Mesenchymal stem cell (in vitro differentiated cells and primary cell): ENCODE measurements at regions not wholly inside any gene's neighbourhood (a gene's known extent, or its start where the extent isn't known, plus 50 kb on each side); places are given as distances from the start of the nearest gene placed in this dataset.

ENCODE experiments used
- DNase-seq: peaks from one replicate; pipeline ENCODE4 v3.0.0-alpha.2; 2013
- H2AFZ ChIP-seq: one replicate; pipeline ENCODE4 v1.6.1; 2013; ENCODE audit warnings: low read depth, mild to moderate bottlenecking, control low read depth, inconsistent platforms, low read length, moderate library complexity
- H2AK5ac ChIP-seq: 2 replicates; pipeline ENCODE4 v1.6.1; 2013; ENCODE audit warnings: low read length, moderate library complexity, mild to moderate bottlenecking, inconsistent platforms; ENCODE audit not compliant: severe bottlenecking
- H2BK120ac ChIP-seq: one replicate; pipeline ENCODE4 v1.6.1; 2013; ENCODE audit warnings: low read depth, mild to moderate bottlenecking, inconsistent platforms, low read length, moderate library complexity
- H2BK12ac ChIP-seq, 2 experiments: one replicate each; pipeline ENCODE4 v1.6.1; 2013; ENCODE audit warnings: inconsistent platforms in 2 of 2, low read length in 2 of 2, mild to moderate bottlenecking in 2 of 2, moderate library complexity in 2 of 2, control low read depth in 1 of 2
- H2BK15ac ChIP-seq: one replicate; pipeline ENCODE4 v1.6.1; 2013; ENCODE audit warnings: mild to moderate bottlenecking, low read depth, inconsistent platforms; ENCODE audit not compliant: poor library complexity, severe bottlenecking
- H2BK5ac ChIP-seq: 2 replicates; pipeline ENCODE4 v1.6.1; 2013; ENCODE audit warnings: low read depth, mild to moderate bottlenecking, low read length, control low read depth, inconsistent platforms; ENCODE audit not compliant: poor library complexity, severe bottlenecking
- H3K14ac ChIP-seq, 2 experiments: one replicate each; pipeline ENCODE4 v1.6.1; 2013; ENCODE audit warnings: inconsistent platforms in 2 of 2, low read length in 2 of 2, control low read depth in 1 of 2, mild to moderate bottlenecking in 1 of 2, moderate library complexity in 1 of 2
- H3K18ac ChIP-seq, 2 experiments: one replicate each; pipeline ENCODE4 v1.6.1; 2013; ENCODE audit warnings: inconsistent platforms in 2 of 2, low read length in 2 of 2, control low read depth in 1 of 2, low read depth in 1 of 2, mild to moderate bottlenecking in 1 of 2
- H3K23ac ChIP-seq, 2 experiments: one replicate each; pipeline ENCODE4 v1.6.1; 2013; ENCODE audit warnings: inconsistent platforms in 2 of 2, low read length in 2 of 2, mild to moderate bottlenecking in 2 of 2, moderate library complexity in 2 of 2, control low read depth in 1 of 2
- H3K27ac ChIP-seq: 2 replicates; pipeline ENCODE4 v1.5.1; 2013; ENCODE audit warnings: mild to moderate bottlenecking, moderate library complexity, low read length, control low read depth, inconsistent platforms; ENCODE audit not compliant: poor library complexity, severe bottlenecking
- H3K27me3 ChIP-seq, 2 experiments: 2 replicates each; pipeline versions ENCODE4 v1.6.1 to v1.7.0; 2013; ENCODE audit warnings: low read length in 2 of 2, mild to moderate bottlenecking in 2 of 2, moderate library complexity in 2 of 2, control low read depth in 1 of 2, inconsistent platforms in 1 of 2; ENCODE audit not compliant: control insufficient read depth in 1 of 2, insufficient read depth in 1 of 2
- H3K36me3 ChIP-seq, 2 experiments: 2 replicates each; pipeline versions ENCODE4 v1.6.1 to v1.7.0; 2013; ENCODE audit warnings: low read length in 2 of 2, control low read depth in 1 of 2, inconsistent platforms in 1 of 2, low read depth in 1 of 2, mild to moderate bottlenecking in 1 of 2; ENCODE audit not compliant: insufficient read depth in 2 of 2, control insufficient read depth in 1 of 2
- H3K4ac ChIP-seq, 2 experiments: one replicate each; pipeline ENCODE4 v1.6.1; 2013; ENCODE audit warnings: inconsistent platforms in 2 of 2, low read length in 2 of 2, mild to moderate bottlenecking in 2 of 2, moderate library complexity in 2 of 2, control low read depth in 1 of 2, low read depth in 1 of 2
- H3K4me1 ChIP-seq: 2 replicates; pipeline ENCODE4 v1.6.1; 2013; ENCODE audit warnings: low read depth, low read length, control low read depth; ENCODE audit not compliant: control insufficient read depth, insufficient read depth
- H3K4me2 ChIP-seq: 2 replicates; pipeline ENCODE4 v1.6.1; 2013; ENCODE audit warnings: low read length, mild to moderate bottlenecking, inconsistent platforms; ENCODE audit not compliant: poor library complexity, severe bottlenecking
- H3K4me3 ChIP-seq, 2 experiments: 2 replicates each; pipeline versions ENCODE4 v1.5.1 to v1.7.0; 2013; ENCODE audit warnings: low read length in 2 of 2, mild to moderate bottlenecking in 2 of 2, control low read depth in 1 of 2, low read depth in 1 of 2; ENCODE audit not compliant: insufficient read depth in 1 of 2
- H3K79me1 ChIP-seq: replicated peaks from 2 replicates; pipeline ENCODE4 v1.6.1; 2013; ENCODE audit warnings: mild to moderate bottlenecking, control low read depth, low read length, inconsistent platforms; ENCODE audit not compliant: poor library complexity, severe bottlenecking
- H3K9ac ChIP-seq: 2 replicates; pipeline ENCODE4 v1.7.0; 2013; ENCODE audit warnings: mild to moderate bottlenecking, low read length, moderate library complexity
- H3K9me3 ChIP-seq: 2 replicates; pipeline ENCODE4 v1.7.0; 2013; ENCODE audit warnings: mild to moderate bottlenecking, low read length; ENCODE audit not compliant: control insufficient read depth
- H4K8ac ChIP-seq: one replicate; pipeline ENCODE4 v1.6.1; 2013; ENCODE audit warnings: inconsistent platforms, mild to moderate bottlenecking, low read length, moderate library complexity
- H4K91ac ChIP-seq: one replicate; pipeline ENCODE4 v1.6.1; 2013; ENCODE audit warnings: mild to moderate bottlenecking, low read length, inconsistent platforms
- WGBS: methylation state at CpG from one replicate; pipeline ENCODE4 v1.1.7; 2013; ENCODE audit warnings: mixed read lengths; 5-methylcytosine and 5-hydroxymethylcytosine counted together

- no peak overlapping the region for H3K9ac ChIP-seq
- H3K27ac ChIP-seq, result no peak overlapping the region
- H3K4me1 ChIP-seq, result no peaks in the 10 kb centered on the region
- no peaks in the 10 kb centered on the region for H3K36me3 ChIP-seq
- no peak overlapping the region for H3K4me3 ChIP-seq
- H3K23ac ChIP-seq, result no peak overlapping the region
- H2AFZ ChIP-seq, result no peak overlapping the region
- H2BK15ac ChIP-seq, result no peak overlapping the region
- H3K79me1 ChIP-seq, result no peaks in the 10 kb centered on the region
- no peak overlapping the region for H4K8ac ChIP-seq
- no peaks in the 10 kb centered on the region for H3K27me3 ChIP-seq
- H3K9me3 ChIP-seq, result peaks cover 2% of the 10 kb centered on the region
- no peak overlapping the region for H2BK120ac ChIP-seq
- H3K4me2 ChIP-seq, result no peak overlapping the region
- H3K14ac ChIP-seq, result no peak overlapping the region
- no peak overlapping the region for H2BK12ac ChIP-seq
- no peak for DNase-seq
- H3K18ac ChIP-seq, result no peak overlapping the region
- no peak overlapping the region for H4K91ac ChIP-seq
- H3K4ac ChIP-seq, result no peak overlapping the region
- no peak overlapping the region for H2AK5ac ChIP-seq
- WGBS, result 62% methylated on average over 1 of the region's 1 CpG
- H2BK5ac ChIP-seq, result no peak overlapping the region
These were observed 2105.5 kb downstream of the TP53TG3F start for GRCh38 chr16:35564889-35565288.

- WGBS, result 64% methylated on average over 1 of the region's 1 CpG
- H3K14ac ChIP-seq, result no peak overlapping the region
- peaks cover 2% of the 10 kb centered on the region for H3K9me3 ChIP-seq
- H4K91ac ChIP-seq, result no peak overlapping the region
- no peak overlapping the region for H2AFZ ChIP-seq
- H3K18ac ChIP-seq, result no peak overlapping the region
- no peak overlapping the region for H4K8ac ChIP-seq
- H3K36me3 ChIP-seq, result no peaks in the 10 kb centered on the region
- no peak overlapping the region for H3K4me3 ChIP-seq
- no peak overlapping the region for H2BK120ac ChIP-seq
- no peaks in the 10 kb centered on the region for H3K4me1 ChIP-seq
- H3K79me1 ChIP-seq, result no peaks in the 10 kb centered on the region
- H3K23ac ChIP-seq, result no peak overlapping the region
- H3K27ac ChIP-seq, result no peak overlapping the region
- H2BK15ac ChIP-seq, result no peak overlapping the region
- no peak overlapping the region for H2AK5ac ChIP-seq
- H3K9ac ChIP-seq, result no peak overlapping the region
- H2BK12ac ChIP-seq, result no peak overlapping the region
- H3K4ac ChIP-seq, result no peak overlapping the region
- no peak overlapping the region for H3K4me2 ChIP-seq
- H3K27me3 ChIP-seq, result no peaks in the 10 kb centered on the region
- no peak for DNase-seq
- H2BK5ac ChIP-seq, result no peak overlapping the region
These were observed 2106.2 kb downstream of the TP53TG3F start for GRCh38 chr16:35565626-35566025.

- Histone ChIP-seq H2BK5ac (no peak overlapping the region), H3K27me3 (no peaks in the 10 kb centered on the region), H2BK12ac (no peak overlapping the region), H4K8ac (no peak overlapping the region), H3K4ac (no peak overlapping the region), H3K9ac (no peak overlapping the region), H4K91ac (no peak overlapping the region), H3K36me3 (no peaks in the 10 kb centered on the region), H3K4me1 (no peaks in the 10 kb centered on the region), H3K27ac (no peak overlapping the region), H3K4me3 (no peak overlapping the region), H2BK120ac (no peak overlapping the region), H3K14ac (no peak overlapping the region), H2AK5ac (no peak overlapping the region), H3K23ac (no peak overlapping the region), H3K9me3 (peaks cover 4% of the 10 kb centered on the region), H3K18ac (no peak overlapping the region), H2AFZ (no peak overlapping the region), H3K4me2 (no peak overlapping the region), H3K79me1 (no peaks in the 10 kb centered on the region), H2BK15ac (no peak overlapping the region)
- DNase-seq, result no peak
These were observed 2110.0 kb downstream of the TP53TG3F start for GRCh38 chr16:35569413-35569812.

GRCh38 chr16:35570946-35571345 is 2111.5 kb downstream of the TP53TG3F start:
- DNase-seq, result no peak
- H2BK15ac ChIP-seq, result no peak overlapping the region
- no peak overlapping the region for H4K8ac ChIP-seq
- H3K9me3 ChIP-seq, result peaks cover 4% of the 10 kb centered on the region
- WGBS, result 33% methylated on average over 2 of the region's 2 CpGs
- H3K9ac ChIP-seq, result no peak overlapping the region
- H2BK120ac ChIP-seq, result no peak overlapping the region
- no peaks in the 10 kb centered on the region for H3K36me3 ChIP-seq
- no peak overlapping the region for H3K14ac ChIP-seq
- H2AFZ ChIP-seq, result no peak overlapping the region
- no peak overlapping the region for H3K27ac ChIP-seq
- H3K27me3 ChIP-seq, result no peaks in the 10 kb centered on the region
- no peak overlapping the region for H3K18ac ChIP-seq
- no peak overlapping the region for H4K91ac ChIP-seq
- no peak overlapping the region for H3K23ac ChIP-seq
- H3K79me1 ChIP-seq, result no peaks in the 10 kb centered on the region
- H2BK12ac ChIP-seq, result no peak overlapping the region
- no peak overlapping the region for H2BK5ac ChIP-seq
- H3K4ac ChIP-seq, result no peak overlapping the region
- H3K4me3 ChIP-seq, result no peak overlapping the region
- no peak overlapping the region for H2AK5ac ChIP-seq
- no peak overlapping the region for H3K4me2 ChIP-seq
- H3K4me1 ChIP-seq, result no peaks in the 10 kb centered on the region
